OCI-LY1 (cell line): ENCODE measurements at regions not wholly inside any gene's neighbourhood (a gene's known extent, or its start where the extent isn't known, plus 50 kb on each side); places are given as distances from the start of the nearest gene placed in this dataset.

Source experiments
- EZH2 ChIP-seq: fragments of 200-600 bp; sonication (generic), shearing (Covaris generic); IDR thresholded peaks from 2 replicates; pipeline ENCODE4 v1.8.0; 2017; ENCODE audit warnings: borderline replicate concordance, mixed run types, mild to moderate bottlenecking, antibody characterized with exemption, low read length, moderate library complexity, mixed read lengths
- TF ChIP-seq, protein P1 (sequence below): fragments of 200-600 bp; sonication (generic), shearing (Covaris generic); IDR thresholded peaks from 2 replicates; pipeline ENCODE4 v1.5.1; 2017; ENCODE audit warnings: mild to moderate bottlenecking, antibody characterized with exemption, low read length, moderate library complexity, mixed read lengths

DNA sequence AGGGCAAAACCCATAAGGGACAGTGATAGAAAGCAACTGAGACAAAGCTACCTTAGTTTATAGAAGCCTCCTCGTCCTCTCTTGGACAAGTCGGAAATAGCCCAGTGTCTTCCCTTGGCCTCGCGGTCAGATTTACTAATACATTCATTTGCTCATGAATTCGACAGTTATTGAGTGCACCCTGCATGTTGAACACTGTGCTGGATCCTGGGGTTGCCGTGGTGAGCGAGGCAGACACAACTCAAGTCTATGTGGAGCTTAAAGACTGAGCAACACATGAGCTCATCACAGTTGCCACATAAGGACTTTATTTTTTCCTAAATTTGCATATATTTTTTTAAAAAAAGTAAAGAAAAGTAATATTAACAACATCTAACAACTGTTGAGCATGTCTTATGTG lies 411.1 kb upstream of the ITGA1 start:
- TF ChIP-seq, protein P1, sequence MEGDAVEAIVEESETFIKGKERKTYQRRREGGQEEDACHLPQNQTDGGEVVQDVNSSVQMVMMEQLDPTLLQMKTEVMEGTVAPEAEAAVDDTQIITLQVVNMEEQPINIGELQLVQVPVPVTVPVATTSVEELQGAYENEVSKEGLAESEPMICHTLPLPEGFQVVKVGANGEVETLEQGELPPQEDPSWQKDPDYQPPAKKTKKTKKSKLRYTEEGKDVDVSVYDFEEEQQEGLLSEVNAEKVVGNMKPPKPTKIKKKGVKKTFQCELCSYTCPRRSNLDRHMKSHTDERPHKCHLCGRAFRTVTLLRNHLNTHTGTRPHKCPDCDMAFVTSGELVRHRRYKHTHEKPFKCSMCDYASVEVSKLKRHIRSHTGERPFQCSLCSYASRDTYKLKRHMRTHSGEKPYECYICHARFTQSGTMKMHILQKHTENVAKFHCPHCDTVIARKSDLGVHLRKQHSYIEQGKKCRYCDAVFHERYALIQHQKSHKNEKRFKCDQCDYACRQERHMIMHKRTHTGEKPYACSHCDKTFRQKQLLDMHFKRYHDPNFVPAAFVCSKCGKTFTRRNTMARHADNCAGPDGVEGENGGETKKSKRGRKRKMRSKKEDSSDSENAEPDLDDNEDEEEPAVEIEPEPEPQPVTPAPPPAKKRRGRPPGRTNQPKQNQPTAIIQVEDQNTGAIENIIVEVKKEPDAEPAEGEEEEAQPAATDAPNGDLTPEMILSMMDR = no peak
- no peak for TF ChIP-seq EZH2
